Keratinocyte (primary cell): ENCODE measurements at regions not wholly inside any gene's neighbourhood (a gene's known extent, or its start where the extent isn't known, plus 50 kb on each side); places are given as distances from the start of the nearest gene placed in this dataset.

Experiments
- DNase-seq: peaks from one replicate; pipeline ENCODE4 v3.0.0-alpha.2; 2011; ENCODE audit warnings: low read depth, missing footprints, low spot score
- FAIRE-seq: peaks from 2 replicates; lab custom pipeline; 2011; peaks lifted over from hg19 to GRCh38; lab: Jason Lieb, UNC
- H2AFZ ChIP-seq: 2 replicates; pipeline ENCODE4 v1.6.0; 2012; ENCODE audit warnings: low read length, control low read depth, inconsistent platforms; ENCODE audit not compliant: control insufficient read depth
- H3K27ac ChIP-seq: 2 replicates; pipeline ENCODE4 v1.5.1; 2011; ENCODE audit warnings: low read length; ENCODE audit not compliant: control insufficient read depth, insufficient read depth
- H3K27me3 ChIP-seq: 3 replicates; pipeline ENCODE4 v1.6.0; 2011; ENCODE audit warnings: low read length; ENCODE audit not compliant: control insufficient read depth, insufficient read depth; ENCODE audit errors: extremely low read depth
- H3K36me3 ChIP-seq, 2 experiments: 2 replicates in 1 of 2; 3 replicates in 1 of 2; pipeline ENCODE4 v1.5.1; 2011; ENCODE audit warnings: low read length in 2 of 2, mild to moderate bottlenecking in 1 of 2; ENCODE audit not compliant: control insufficient read depth in 2 of 2, insufficient read depth in 2 of 2; ENCODE audit errors: extremely low read depth in 1 of 2
- H3K4me1 ChIP-seq: 3 replicates; pipeline ENCODE4 v1.5.1; 2011; ENCODE audit warnings: low read length; ENCODE audit not compliant: control insufficient read depth, insufficient read depth; ENCODE audit errors: extremely low read depth
- H3K4me2 ChIP-seq: 3 replicates; pipeline ENCODE4 v1.6.0; 2011; ENCODE audit warnings: low read depth, low read length; ENCODE audit not compliant: control insufficient read depth, insufficient read depth; ENCODE audit errors: extremely low read depth
- H3K4me3 ChIP-seq, 3 experiments: fragments of 200-600 bp in 1 of 3; sonication (generic) in 1 of 3; 2 replicates in 2 of 3; 3 replicates in 1 of 3; pipeline ENCODE4 v1.5.1; 2011 to 2016; ENCODE audit warnings: low read length in 3 of 3, mild to moderate bottlenecking in 3 of 3, control low read depth in 2 of 3, inconsistent platforms in 1 of 3, low read depth in 1 of 3, mixed read lengths in 1 of 3, mixed run types in 1 of 3, moderate library complexity in 1 of 3; ENCODE audit not compliant: control insufficient read depth in 2 of 3, insufficient read depth in 2 of 3; ENCODE audit errors: extremely low read depth in 1 of 3
- H3K79me2 ChIP-seq: 2 replicates; pipeline ENCODE4 v1.6.0; 2012; ENCODE audit warnings: low read length; ENCODE audit not compliant: control insufficient read depth, insufficient read depth
- H3K9ac ChIP-seq: 3 replicates; pipeline ENCODE4 v1.6.0; 2011; ENCODE audit warnings: low read length; ENCODE audit not compliant: control insufficient read depth, insufficient read depth; ENCODE audit errors: extremely low read depth
- H3K9me1 ChIP-seq: 3 replicates; pipeline ENCODE4 v1.6.0; 2011; ENCODE audit warnings: low read length; ENCODE audit not compliant: control insufficient read depth, insufficient read depth; ENCODE audit errors: extremely low read depth
- H3K9me3 ChIP-seq: 2 replicates; pipeline ENCODE4 v1.5.1; 2012; ENCODE audit warnings: low read depth, low read length; ENCODE audit not compliant: control insufficient read depth
- H4K20me1 ChIP-seq: 3 replicates; pipeline ENCODE4 v1.6.0; 2011; ENCODE audit warnings: low read length; ENCODE audit not compliant: control insufficient read depth, insufficient read depth; ENCODE audit errors: extremely low read depth
- CTCF ChIP-seq, 3 experiments: IDR thresholded peaks in 1 of 3; conservative IDR thresholded peaks in 1 of 3; optimal IDR thresholded peaks in 1 of 3; 2 replicates in 2 of 3; 3 replicates in 1 of 3; pipeline versions ENCODE3 to v1.5.1; 2011; ENCODE audit warnings: low read length in 3 of 3, mild to moderate bottlenecking in 3 of 3, moderate library complexity in 2 of 3, control low read depth in 1 of 3, inconsistent platforms in 1 of 3; ENCODE audit not compliant: insufficient read depth in 2 of 3; ENCODE audit errors: extremely low read depth in 1 of 3
- EZH2 ChIP-seq: IDR thresholded peaks from one replicate; pipeline ENCODE4 v1.6.1; 2012; ENCODE audit warnings: inconsistent platforms, mild to moderate bottlenecking, low read length, moderate library complexity
- dilution Hi-C: fragments of 300-500 bp; cut with MboI; formaldehyde crosslinking; loops from one replicate; pipeline ENCODE4 v1.7.0; 2020; ENCODE audit warnings: low sequenced_read_pairs; ENCODE audit not compliant: extremely low pct_ligation_motif_present

- Histone ChIP-seq H2AFZ (no peak overlapping the region), H3K4me1 (no peaks in the 10 kb centered on the region), H3K27ac (no peak overlapping the region), H3K4me3 (no peak overlapping the region), H4K20me1 (no peaks in the 10 kb centered on the region), H3K9ac (no peak overlapping the region), H3K9me1 (no peaks in the 10 kb centered on the region), H3K36me3 (no peaks in the 10 kb centered on the region), H3K79me2 (no peaks in the 10 kb centered on the region), H3K4me2 (no peak overlapping the region), H3K9me3 (no peaks in the 10 kb centered on the region), H3K27me3 (no peaks in the 10 kb centered on the region)
- no peak for TF ChIP-seq CTCF (optimal IDR thresholded peaks at IDR 0.05 in 1 of 3, IDR thresholded peaks at IDR 0.05 in 1 of 3, conservative IDR thresholded peaks at IDR 0.05 in 1 of 3; ENCODE audit: extremely low read depth in 1 of 3, insufficient read depth in 2 of 3, low read length in 3 of 3)
- no peak for TF ChIP-seq EZH2
- FAIRE-seq (no peak), DNase-seq (no peak)
- dilution Hi-C loops: no loop called here
Observed at GRCh38 chr4:18698119-18698883, 676.7 kb upstream of the LCORL start.

- no peak overlapping the region for H3K9ac ChIP-seq
- no peaks in the 10 kb centered on the region for H3K27me3 ChIP-seq
- no peaks in the 10 kb centered on the region for H3K36me3 ChIP-seq
- no peak overlapping the region for H3K27ac ChIP-seq
- H3K79me2 ChIP-seq: no peaks in the 10 kb centered on the region
- no peak overlapping the region for H3K4me2 ChIP-seq
- H3K9me1 ChIP-seq: no peaks in the 10 kb centered on the region
- no peaks in the 10 kb centered on the region for H3K4me1 ChIP-seq
- dilution Hi-C loops: no loop called here
- DNase-seq (no peak), FAIRE-seq (no peak)
- no peak overlapping the region for H3K4me3 ChIP-seq
- no peak overlapping the region for H2AFZ ChIP-seq
- no peaks in the 10 kb centered on the region for H4K20me1 ChIP-seq
- no peaks in the 10 kb centered on the region for H3K9me3 ChIP-seq
- TF ChIP-seq EZH2 (no peak), CTCF (optimal IDR thresholded peaks at IDR 0.05 in 1 of 3, IDR thresholded peaks at IDR 0.05 in 1 of 3, conservative IDR thresholded peaks at IDR 0.05 in 1 of 3; ENCODE audit: extremely low read depth in 1 of 3, insufficient read depth in 2 of 3, low read length in 3 of 3) (peak in 1 of 3 experiments; percentile 12)
Observed at GRCh38 chr4:18695733-18696527, 674.4 kb upstream of the LCORL start.
